IPS-NIHi11 (cell line): ENCODE measurements at regions not wholly inside any gene's neighbourhood (a gene's known extent, or its start where the extent isn't known, plus 50 kb on each side); places are given as distances from the start of the nearest gene placed in this dataset.

Experiments
- DNase-seq: peaks from one replicate; pipeline ENCODE4 v3.0.0; 2012; ENCODE audit warnings: mixed read lengths, low spot score

- DNase-seq, result no peak
Observed at GRCh38 chr5:32990593-32991420, 279.7 kb downstream of the NPR3 start.

DNA sequence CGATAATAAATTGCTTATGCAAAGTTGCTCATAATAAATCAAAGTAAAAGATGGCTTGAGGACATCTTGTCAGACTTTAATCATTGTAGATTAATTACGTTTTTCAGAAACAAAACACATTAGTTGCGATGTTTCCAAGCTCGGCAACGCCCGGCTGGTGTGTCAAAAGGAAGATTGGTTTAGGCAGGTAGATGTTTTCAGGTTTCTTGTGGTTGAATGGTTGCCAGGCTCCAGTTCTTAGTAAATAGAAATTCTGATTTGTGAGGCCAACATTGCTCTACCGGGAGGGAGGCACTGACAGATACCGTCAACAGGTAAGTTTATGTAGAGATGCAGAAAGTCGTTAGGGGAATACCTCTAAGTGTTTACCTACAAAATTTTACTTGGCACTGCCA is 280.3 kb downstream of the NPR3 start:
- no peak for DNase-seq

- no peak for DNase-seq
Observed at GRCh38 chr5:32996336-32996735, 285.2 kb downstream of the NPR3 start.

- DNase-seq, result peak; percentile 42
Observed at GRCh38 chr5:33008751-33009418, 297.8 kb downstream of the NPR3 start.

DNA sequence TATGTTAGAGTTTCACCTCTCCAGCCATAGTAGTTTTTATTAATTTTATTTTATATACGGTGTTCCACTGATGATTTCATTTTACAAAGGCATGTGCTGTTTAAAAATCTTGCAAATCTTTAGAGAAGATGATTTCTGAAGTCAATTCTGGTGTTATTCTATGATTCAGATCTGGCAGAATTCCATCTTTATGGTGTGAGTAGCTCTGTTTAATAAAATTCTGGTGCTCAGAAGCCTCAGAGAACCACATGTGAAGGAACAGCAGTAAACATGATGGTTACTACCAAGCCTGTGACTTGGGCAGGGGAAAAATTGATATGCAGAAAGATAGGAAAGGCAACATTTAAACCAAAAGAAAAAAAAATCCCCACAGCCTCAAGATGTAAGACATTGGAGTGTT is 299.7 kb downstream of the NPR3 start:
- DNase-seq, result no peak

DNA sequence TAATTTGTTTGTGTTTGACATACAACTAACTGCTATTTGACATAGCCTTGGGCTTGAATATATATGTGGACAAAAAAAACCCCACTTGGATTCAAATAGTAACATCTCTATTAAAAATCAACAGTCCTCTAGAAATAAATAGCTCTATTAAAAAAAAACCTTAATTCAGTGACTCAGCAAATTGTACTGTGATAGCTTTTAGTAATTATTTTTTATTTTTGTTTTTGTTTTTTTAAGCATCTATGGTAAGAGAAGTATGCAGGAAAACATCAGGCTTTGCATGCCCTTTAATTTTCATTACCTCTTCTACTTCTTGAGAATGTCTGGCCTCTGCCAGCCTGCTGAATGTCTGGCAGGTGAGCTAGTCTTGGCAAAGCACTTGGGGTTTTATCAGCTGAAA is 300.7 kb downstream of the NPR3 start:
- DNase-seq, result no peak

DNA sequence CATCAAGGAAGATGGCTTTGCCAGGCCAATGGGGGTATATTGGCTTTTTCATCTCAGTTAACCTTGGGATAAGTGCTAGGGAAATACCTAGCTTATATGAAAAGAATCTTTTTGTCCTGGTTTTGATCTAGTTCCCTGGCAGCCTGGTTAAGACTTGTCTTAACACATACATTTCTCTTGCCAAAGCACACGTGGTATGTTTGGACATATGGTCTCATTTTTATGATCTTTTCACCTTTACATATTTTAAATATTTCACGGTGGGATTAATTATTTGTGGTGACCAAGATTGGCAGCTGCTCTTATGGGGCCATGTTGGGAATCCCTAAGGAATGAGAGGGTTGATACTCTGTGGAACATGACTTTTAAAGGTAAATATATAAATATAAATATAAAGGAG is 312.5 kb downstream of the NPR3 start:
- no peak for DNase-seq

DNA sequence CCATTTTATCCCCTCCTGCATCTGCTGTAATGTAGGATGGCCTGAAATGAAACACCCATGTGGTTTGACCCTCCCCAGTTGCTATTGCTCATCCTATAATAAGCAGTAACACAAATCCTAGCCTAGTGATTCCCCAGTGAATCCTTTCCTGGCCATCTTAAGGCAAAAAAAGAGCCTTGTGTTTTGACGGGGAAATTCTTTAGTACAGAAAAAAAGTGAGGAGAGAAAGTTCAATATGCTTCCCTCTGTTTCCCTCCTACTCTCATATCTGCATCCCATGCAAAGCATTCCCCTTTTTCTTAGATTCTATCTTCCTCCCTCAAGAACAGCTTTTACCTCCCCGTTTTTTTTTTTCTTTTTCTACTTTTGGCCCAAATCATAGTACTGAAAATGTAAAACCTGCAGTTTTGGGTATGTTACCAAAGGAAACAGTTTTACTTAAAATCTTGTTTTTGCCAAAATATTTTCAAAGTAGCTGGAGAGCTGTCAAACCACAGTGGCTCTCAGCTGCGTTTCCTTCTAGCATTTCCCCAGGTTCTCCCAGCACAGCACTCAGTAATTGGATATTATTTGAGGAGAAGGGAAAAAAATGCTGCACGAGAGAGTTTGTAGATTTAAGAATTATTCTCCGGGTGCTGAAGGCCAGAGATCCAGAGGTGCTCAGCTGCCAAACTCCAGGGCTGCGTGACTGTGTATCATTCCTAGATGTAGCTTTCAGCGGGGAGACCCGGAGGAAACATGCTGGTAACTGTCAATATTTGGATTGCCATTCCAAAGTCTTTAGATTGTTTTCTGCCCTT is 321.4 kb downstream of the NPR3 start:
- DNase-seq, result no peak

GRCh38 chr5:33033516-33033915 is 322.4 kb downstream of the NPR3 start:
- no peak for DNase-seq

- DNase-seq, result no peak
Observed at GRCh38 chr5:33034777-33035176, 323.7 kb downstream of the NPR3 start.

GRCh38 chr5:33035851-33036527 is 324.9 kb downstream of the NPR3 start:
- DNase-seq, result no peak

DNA sequence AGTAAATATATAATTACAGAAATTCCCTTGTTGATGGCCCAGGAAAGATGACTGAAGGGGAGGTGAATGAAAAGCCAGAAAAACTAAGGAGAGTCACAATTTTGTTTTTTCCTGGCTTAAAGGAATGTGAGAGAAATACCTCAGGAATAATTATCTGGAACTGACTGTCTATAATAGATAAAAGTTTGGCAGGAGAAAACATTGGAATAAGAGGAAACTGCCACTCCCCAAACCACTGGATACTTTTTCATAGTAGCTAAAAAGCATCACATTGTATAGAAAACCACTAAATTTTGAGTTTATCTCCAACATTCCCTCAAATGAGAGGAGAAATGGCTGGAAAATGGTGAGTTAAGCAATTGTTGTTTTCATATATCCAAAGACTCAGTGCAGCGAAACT is 326.0 kb downstream of the NPR3 start:
- no peak for DNase-seq

DNA sequence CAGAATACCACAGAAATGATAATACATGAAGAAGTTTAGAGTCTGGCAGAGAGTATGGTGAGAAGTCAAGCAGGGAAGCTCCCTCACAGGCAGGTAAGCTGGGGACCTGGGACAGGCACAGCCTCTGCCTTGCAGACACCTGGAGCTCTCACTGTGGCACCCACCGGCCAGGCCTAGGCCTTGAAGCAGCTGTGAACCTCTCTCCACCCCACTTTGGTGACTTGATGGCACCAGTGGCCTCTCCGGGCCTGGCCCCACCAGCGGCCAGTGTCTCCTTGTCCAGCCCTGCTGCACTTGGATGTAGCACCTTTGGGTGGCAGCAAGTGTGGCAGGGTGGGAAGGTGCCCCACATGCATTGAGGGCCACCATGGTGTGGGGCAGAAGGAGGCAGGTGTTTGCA is 330.5 kb downstream of the NPR3 start:
- DNase-seq, result no peak

DNA sequence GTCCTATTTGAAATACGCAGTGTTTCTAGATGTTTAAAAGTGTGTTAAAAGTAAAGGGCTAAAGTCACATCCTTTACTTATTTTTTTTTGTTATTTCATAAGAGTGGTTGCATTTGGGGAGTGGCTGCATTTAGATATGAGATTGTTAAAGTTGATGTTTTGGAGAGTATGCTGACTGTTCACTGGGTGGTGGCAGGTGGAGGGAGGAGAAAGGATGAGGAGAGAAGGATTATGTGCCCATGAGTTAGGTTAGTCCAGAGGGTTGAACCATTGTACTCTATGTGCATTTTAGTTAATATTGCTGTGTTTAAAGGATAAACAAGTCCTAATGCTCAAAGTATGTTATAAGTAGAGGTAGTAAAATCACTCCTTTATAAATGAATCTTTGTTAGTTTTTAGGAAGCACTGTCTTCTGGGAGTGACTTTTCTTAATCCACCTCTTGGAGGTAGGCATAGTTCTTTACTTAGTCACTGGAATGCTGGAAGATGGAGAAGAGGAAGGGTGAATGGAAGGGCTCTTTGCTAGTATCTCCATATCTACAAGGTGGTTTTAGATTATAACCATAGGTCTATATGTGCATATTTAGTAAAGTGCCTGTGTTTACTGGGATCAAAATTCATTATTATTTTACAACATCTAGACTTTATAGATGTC is 332.3 kb downstream of the NPR3 start:
- no peak for DNase-seq

DNA sequence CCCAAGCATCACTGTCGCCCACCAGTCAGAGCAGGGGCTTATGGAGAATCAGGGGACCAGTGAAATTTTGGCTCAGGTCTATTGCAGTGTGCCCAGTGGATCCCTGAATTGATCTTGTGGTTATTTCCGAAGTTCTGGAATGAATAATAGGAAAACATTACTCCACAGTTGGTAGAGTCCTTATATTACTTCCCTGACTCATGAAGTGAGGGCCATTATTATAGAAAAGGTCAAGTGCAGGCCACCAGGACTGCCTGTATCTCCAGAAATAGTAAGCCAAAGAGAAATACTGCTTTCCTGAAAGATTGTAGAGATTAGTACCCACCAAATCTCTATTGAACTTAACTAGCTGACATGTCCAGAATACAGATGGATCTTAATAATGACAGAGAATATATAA is 335.0 kb downstream of the NPR3 start:
- DNase-seq, result no peak

DNA sequence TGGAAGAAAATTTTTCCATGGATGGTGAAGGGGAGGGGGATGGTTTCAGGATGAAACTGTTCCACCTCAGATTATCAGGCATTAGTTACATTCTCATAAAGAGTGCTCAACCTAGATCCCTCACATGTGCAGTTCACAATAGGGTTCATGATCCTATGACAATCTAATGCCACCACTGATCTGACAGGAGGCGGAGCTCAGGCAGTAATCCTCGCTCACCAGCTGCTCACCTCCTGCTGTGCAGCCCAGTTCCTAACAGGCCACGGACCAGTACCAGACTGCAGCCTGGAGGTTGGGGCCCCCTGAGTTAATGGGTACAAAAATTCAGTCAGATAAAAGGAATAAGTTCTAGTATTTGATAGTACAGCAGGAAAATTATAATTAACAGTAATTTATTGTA is 337.2 kb downstream of the NPR3 start:
- DNase-seq, result no peak

GRCh38 chr5:33049298-33049697 is 338.2 kb downstream of the NPR3 start:
- DNase-seq, result no peak

DNA sequence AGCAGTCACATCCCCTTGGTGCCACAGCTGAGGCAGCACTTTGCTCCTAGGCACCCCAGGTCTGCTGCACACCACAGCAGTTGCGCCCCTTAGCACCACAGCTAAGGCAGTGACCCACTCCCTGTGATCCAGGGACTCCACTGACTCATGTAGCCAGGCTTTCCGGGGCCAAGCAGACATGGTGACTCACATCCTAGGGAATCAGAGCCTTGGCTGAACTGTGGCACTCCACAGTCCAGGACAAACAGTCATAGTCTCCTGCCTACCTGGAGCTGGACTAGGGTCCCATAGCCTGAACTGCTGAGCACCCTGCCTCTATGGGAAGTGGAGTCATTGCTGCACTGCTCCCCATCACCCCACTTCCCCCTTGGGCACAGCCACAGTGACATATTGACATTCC is 338.7 kb downstream of the NPR3 start:
- no peak for DNase-seq

GRCh38 chr5:33059081-33059480 is 348.0 kb downstream of the NPR3 start:
- no peak for DNase-seq

DNA sequence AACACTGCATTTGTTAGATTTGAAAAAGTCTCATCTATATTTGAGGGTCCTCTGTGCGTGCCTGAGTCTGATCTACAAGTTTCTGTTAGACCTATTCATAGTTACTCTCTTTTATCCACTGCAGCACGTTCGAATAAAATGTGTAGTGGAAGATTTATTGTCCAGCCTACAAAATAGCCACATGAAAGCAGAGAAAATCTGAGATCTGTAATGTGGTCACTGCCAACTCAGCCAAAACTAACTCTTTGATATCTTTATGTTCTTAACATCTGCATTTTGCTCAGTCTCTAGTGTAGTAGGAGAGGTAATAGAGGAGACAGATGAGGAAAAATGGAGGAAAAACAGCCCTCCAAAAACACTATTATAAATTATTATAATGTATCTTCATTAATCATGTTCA is 354.0 kb downstream of the NPR3 start:
- DNase-seq, result no peak

DNA sequence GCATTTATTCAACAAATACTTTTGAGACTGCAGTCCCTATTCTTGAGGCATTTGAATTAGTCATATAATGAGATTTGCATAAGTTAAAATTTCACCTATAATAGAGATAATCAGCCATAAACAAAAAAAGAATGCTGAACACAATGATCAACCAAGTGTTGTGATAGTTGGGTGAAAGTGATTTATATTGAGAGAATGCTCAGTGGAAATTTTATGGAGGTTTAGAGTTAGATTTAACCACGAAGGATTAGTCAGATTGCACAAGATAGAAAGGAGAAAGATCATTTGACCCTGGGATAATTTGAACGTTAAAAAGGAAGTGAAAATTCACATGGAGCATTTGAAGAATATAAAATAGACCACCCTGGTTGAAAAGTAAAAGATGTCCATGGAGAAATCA is 356.2 kb downstream of the NPR3 start:
- no peak for DNase-seq

- no peak for DNase-seq
Observed at GRCh38 chr5:33068786-33069185, 357.7 kb downstream of the NPR3 start.
